T47D (cell line): ENCODE measurements at regions not wholly inside any gene's neighbourhood (a gene's known extent, or its start where the extent isn't known, plus 50 kb on each side); places are given as distances from the start of the nearest gene placed in this dataset.

Experiments
- DNase-seq, 2 experiments: peaks; one replicate each; pipeline versions ENCODE4 v3.0.0 to v3.0.0-alpha.2; 2011 to 2012; ENCODE audit warnings: low read depth in 1 of 2, low spot score in 1 of 2
- JUND ChIP-seq: IDR thresholded peaks from 2 replicates; pipeline ENCODE4 v1.6.1; 2012; ENCODE audit warnings: low read depth
- in situ Hi-C: cut with HindIII; loops from 2 replicates; pipeline ENCODE4 v1.10.0; 2016; ENCODE audit warnings: low sequenced_read_pairs, low pct_unique_long_range_greater_than_20kb

DNA sequence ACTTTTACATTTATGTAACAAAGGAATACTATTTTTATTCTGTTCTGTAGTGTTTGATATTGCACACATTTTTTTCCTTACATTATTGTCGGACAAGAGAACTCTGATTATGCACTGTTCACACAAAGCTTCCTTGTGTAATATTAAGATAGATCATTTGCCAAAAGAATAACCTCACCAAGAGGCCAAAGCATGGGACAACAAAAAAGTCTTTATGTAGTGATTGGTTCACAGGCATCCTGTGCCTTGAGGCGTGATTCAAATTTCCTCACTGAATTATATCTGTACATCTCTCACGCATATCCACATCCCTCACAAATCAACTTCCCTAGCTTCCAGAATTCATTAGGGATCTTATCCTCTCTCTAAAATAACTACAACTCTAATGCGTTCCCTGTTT is 642.7 kb downstream of the NR4A2 start:
- in situ Hi-C loops = no loop called here
- TF ChIP-seq JUND = no peak
- DNase-seq = no peak

DNA sequence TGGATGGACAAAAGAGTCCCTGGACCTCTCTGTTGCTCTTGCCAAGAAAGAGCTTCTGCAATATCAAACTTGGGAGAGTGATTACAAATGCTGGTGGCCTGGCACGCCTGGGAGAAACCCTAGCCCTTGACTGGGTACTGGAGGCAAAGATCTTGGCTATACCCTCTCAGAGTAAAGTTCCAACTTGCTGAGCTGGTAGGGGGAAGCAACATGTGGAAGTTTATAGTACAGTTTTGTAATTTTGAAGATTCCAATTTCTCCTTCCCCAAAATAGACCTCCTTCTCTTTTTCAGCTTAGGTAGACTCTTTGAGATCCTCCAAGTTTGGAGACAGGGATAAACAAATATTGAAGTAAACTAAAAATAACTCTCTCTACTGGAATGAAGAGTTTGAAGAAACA is 645.3 kb downstream of the NR4A2 start:
- no peak for DNase-seq
- TF ChIP-seq JUND = no peak
- in situ Hi-C loops = no loop called here

DNA sequence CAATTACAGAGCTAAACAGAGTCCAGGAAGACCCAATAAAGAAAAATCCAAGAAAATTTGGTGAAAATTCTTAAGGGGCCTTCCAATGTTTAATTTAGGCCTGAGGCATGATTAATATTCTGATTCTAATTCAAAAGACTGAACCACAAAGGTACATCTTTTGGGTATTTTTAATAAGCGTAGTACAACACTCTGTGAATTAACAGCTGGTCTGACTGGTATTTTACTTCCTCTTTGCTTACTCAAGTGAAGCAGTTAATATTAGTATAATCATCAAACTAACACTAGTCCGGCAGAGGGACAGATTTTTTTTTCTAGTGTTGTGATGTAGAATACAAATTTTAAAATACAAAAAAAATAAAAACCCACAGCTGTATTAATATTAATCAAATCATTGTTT is 652.9 kb downstream of the NR4A2 start:
- in situ Hi-C loops = no loop called here
- DNase-seq = no peak
- TF ChIP-seq JUND = no peak

DNA sequence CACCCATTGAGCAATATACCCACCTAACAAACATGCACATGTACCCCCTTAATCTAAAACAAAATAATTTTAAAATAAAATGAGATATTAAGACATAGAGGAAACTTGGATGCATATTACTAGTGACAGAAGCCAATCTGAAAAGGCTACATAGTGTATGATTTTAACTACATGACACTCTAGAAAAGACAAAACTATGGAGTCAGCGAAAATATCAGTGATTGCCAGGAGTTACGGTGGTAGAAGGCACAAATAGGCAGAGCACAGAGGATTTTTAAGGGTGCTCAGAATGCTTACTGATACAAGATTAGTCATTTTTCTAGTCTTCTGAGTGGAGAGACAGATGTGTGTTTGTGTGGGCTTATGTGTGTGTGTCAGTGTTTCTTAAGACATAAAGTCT is 656.6 kb downstream of the NR4A2 start:
- in situ Hi-C loops = no loop called here
- no peak for DNase-seq
- no peak for TF ChIP-seq JUND

DNA sequence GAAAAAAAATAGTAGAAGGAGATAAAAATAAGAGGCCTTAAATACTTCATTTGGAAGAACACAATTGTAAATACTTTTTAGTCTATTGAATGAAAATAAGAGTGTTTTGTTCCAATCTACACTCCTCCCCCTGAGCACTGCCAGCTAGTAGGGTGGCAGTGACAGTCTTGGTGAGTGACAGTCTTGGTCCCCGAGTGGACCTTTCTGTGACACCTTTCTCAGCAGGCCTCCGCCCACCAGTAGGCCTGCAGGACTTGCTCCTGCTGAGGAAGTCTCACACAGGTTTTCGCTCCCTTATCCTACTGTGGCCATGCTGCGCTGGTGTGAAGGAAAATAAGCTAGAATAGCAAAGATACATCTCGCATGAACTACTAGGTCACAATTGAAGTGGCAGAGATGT is 666.8 kb downstream of the NR4A2 start:
- no peak for DNase-seq
- in situ Hi-C loops = no loop called here
- TF ChIP-seq JUND = no peak

DNA sequence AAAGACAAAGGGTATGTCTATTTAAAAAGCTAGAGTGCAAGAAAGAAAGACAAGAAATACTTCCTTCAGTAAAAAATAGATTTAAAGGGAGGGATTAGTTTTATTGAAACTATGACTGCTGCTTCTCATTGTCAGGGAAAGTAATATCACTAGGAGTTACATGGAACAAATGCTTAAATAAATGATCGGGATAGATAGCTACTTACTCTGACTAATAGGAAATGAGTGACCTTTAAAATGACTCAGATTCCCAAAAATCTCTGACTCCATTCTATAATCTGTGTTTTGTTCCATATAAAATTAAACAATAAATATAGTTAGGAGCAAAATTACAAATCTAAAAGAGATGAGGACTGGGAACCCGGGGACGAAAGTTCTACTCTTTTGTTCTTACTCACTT is 669.3 kb downstream of the NR4A2 start:
- in situ Hi-C loops = no loop called here
- no peak for TF ChIP-seq JUND
- DNase-seq = no peak

DNA sequence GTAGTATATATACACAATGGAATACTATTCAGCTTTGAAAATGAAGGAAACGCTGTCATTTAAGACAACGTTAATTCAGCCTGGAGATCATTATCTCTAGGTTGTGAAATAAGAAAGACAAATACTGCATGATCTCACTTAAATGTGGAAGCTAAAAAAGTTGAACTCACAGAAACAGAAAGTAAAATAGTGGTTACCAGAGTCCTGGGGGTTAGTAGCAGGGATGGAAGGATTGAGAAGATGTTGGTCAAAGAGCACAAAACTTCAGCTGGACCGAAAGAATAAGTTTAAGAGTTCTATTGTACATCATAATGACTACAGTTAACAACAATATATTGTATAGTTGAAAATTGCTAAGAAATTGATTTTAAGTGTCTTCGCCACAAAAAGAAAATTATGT is 670.3 kb downstream of the NR4A2 start:
- no peak for TF ChIP-seq JUND
- no peak for DNase-seq
- in situ Hi-C loops = no loop called here

DNA sequence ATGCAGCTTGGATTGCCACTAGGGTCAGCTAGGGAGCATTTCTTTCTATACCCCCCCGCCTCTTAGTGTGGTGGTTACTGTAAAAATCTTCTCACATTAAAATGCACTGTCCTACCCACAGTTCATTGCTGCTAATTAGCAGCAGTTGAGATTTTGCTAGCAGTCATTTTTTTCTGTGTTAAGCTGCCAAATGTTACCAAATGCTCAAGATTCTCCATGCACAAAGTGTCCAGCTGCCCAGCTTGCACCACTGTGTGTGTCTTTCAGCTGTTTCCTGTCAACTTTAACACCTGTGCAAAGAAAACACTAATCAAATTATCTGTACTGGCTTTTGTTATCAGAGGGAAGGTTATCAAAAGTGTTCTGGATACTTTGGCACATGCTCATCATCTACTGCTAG is 679.3 kb downstream of the NR4A2 start:
- DNase-seq = no peak
- TF ChIP-seq JUND = no peak
- in situ Hi-C loops = no loop called here

DNA sequence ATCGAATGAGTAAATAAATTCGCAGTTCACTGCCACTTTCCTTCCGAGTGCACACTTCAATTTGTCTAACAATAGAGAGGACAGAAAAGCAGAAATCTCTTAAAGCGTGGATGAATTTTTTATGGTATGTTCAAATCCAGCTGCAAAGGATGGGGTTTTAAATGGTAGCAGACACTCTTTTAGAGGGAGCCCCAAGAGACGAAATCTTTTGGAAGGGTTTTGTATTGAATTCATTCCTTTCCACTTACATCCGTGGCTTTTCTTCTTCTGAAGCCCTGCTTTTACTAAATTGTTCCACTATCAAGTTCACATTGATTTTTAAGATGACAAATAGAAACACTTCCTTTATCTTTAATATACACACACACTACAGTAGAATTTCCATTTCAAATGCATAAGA is 680.7 kb downstream of the NR4A2 start:
- DNase-seq = no peak
- in situ Hi-C loops = no loop called here
- no peak for TF ChIP-seq JUND

DNA sequence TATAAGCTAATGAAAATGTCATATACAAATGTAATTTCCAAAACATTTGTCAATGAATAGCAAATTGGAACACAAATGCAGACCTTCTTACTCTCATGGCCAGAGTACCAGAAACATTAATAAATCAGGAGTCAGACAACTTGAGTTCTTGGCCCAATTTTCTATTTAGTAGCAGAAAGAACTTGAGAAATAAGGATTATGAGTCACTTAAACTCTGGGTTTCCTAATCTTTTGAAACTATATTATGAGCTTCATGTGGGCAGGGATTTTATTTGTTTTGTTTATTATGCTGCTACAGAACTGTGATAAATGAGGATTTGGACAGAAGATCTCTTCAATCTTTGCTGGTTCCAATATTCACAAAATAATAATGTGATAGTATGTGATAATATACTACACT is 686.7 kb downstream of the NR4A2 start:
- no peak for TF ChIP-seq JUND
- in situ Hi-C loops = no loop called here
- no peak for DNase-seq

DNA sequence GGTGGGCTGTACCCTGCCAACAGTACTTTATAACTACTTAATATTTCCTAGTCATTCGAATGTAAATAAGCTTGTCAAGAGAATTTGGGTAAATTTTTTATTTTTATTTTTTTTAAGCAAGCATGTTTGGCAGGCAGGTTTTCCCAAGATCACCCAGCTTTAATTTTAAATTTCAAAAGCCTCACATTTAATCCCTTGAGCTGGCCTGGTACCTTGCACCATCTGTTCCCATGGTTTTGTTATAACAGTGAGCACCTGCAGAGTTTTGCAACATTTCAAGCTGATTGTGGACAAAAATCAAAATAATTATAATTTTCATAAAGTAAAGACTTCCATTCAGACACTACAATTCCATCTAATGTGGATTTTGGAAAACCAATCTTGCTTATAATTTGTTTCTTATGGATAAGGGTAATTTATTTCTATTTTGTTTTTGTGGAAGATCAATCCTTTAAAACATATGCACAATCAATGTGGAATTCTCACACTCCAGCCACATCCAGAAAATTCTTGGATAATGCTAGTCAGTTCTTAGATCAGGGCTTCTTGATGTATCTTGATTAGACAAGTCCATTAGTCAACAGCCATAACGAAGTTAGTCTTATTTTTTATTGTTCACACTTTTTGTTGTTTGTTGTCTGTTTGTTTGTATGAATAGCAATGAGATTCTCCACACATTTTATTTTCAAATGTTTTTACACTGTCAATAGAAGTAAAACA is 689.3 kb downstream of the NR4A2 start:
- in situ Hi-C loops = no loop called here
- DNase-seq = no peak

DNA sequence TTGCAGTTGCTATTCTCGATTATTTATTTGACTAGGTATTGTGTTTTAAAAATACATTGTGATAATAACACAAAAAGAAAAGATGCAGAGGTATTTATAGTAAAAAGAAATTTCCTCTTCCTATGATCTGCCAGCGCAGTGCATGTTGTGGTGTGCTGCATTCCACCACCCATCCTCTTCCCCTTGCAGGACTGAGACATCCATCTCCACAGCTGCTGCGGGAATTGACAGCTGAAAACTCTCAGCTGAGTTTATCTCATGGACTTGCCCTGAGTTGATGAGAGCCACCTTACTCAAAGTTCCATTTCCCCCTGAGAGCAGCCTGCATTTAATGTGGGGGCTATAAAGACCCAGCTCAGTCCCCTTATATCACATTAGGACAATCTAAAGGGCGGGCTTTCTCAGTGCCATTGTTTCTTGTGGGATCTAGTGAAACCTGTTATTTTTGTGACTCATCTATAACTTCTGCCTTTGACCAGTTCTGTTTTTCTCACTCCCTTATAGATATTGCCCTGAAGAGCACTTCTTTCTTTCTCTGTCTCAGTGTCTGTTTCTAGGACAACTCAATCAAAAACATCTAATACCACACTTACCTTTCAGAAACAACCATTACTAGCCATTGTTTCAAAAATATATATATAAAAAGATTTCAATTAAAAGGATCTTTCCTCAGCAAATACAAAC is 698.5 kb downstream of the NR4A2 start:
- in situ Hi-C loops = no loop called here
- TF ChIP-seq JUND = no peak
- no peak for DNase-seq

More for the DNA sequence above, 689.3 kb downstream of the NR4A2 start:
- TF ChIP-seq JUND = no peak

DNA sequence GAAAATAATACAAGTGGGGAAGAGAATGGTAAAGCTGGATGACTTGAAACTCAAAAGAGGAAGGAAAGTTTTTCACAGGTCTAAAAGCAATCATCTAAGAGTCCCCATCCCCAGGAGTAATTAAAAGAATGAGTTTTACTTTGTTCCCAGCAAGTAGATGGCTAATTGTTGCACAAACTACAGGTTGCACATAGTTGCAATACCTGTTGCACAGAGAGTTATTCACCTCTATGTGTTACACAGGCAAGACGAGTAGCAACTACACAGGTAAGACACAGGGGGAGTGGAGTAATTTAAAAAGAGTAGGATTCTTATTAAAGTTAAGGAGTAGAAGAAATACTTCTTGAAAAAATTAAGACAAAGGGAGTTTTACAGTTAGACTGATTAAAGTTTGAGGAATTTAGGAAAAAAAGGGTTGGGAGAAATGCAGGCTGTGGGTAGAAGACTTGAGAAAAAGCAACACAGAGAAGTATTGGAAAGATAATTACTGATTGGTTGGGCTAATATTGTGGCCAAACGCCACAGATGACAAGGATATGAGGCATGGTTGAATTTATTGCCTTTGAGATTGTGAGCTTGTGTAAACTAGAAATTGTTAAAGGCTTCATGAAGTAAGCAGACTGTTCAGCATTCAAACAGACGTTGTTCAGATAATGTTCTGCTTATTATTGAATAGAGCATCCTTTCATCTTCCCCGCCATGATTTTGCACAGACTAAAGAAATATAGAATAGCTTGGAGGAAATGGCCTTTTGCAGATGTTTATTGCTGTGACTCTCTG is 699.3 kb downstream of the NR4A2 start:
- no peak for TF ChIP-seq JUND
- in situ Hi-C loops = no loop called here
- peak in 1 of 2 experiments; percentile 1 for DNase-seq
